Tibial nerve (tissue), 4 donors: ENCODE measurements at regions not wholly inside any gene's neighbourhood (a gene's known extent, or its start where the extent isn't known, plus 50 kb on each side); places are given as distances from the start of the nearest gene placed in this dataset.

Source experiments
- CTCF ChIP-seq, 5 experiments: fragments of 200-600 bp in 3 of 5; fragments of 450-650 bp in 2 of 5; sonication (generic) in 3 of 5; IDR thresholded peaks; one replicate each; pipeline ENCODE4 v1.5.1; 2016 to 2019; ENCODE audit warnings: antibody characterized with exemption in 5 of 5, mild to moderate bottlenecking in 3 of 5, moderate library complexity in 2 of 5
- EP300 ChIP-seq, 2 donors: sonication (generic); formaldehyde crosslinking; IDR thresholded peaks; one replicate each; pipeline ENCODE4 v1.6.1; 2017; ENCODE audit warnings: antibody characterized with exemption in 2 of 2, mild to moderate bottlenecking in 1 of 2
- POLR2A ChIP-seq, 2 donors: fragments of 450-650 bp; IDR thresholded peaks; one replicate each; pipeline ENCODE4 v1.6.1; 2017; ENCODE audit warnings: antibody characterized with exemption in 2 of 2, mild to moderate bottlenecking in 2 of 2, moderate library complexity in 2 of 2

GRCh38 chr1:190588424-190588823, 110.8 kb upstream of the BRINP3 start:
- TF ChIP-seq CTCF (IDR thresholded peaks at IDR 0.05) = no peak
- no peak for TF ChIP-seq EP300 (IDR thresholded peaks at IDR 0.05)
- no peak for TF ChIP-seq POLR2A (IDR thresholded peaks at IDR 0.05)
